ENCODE measurements at regions not wholly inside any gene's neighbourhood (a gene's known extent, or its start where the extent isn't known, plus 50 kb on each side); places are given as distances from the start of the nearest gene placed in this dataset.

DNA sequence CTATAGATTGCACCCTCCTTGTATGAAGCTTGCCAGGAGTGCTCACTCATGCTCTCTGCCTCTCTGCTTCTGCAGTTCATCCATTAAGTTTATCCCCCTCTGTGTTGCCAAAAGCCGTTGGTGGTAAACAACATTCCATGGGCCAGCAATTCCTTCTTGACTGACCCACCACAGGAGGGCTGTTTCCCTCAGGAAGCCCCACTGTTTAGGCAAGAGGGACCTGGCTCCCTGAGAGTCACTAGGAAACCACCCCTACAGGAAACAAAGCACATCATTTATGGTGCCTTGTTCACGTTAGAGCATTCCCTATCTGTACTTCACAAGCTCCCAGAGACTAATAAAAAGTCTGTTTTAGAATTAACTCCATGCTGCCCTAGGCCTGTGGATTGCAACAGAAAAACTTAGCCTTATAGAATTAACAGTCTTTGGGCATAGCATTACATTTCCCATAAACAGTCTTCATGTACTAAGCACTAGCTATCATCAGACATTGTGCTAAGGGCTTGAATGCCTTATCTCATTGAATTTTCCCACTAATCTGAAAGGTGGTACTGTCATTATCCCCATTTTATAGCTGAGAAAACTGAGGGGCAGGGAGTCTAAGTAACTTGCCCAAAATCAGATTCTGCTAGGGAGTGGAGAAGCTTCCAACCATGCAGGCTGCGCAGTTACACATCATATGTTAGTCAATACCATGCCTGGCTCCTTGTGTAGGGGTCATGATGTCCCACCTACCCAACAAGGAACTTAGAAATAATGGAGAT, 149.9 kb downstream of the SHQ1 start:
- DNase-seq (ENCODE audit: low spot score) = no peak

DNA sequence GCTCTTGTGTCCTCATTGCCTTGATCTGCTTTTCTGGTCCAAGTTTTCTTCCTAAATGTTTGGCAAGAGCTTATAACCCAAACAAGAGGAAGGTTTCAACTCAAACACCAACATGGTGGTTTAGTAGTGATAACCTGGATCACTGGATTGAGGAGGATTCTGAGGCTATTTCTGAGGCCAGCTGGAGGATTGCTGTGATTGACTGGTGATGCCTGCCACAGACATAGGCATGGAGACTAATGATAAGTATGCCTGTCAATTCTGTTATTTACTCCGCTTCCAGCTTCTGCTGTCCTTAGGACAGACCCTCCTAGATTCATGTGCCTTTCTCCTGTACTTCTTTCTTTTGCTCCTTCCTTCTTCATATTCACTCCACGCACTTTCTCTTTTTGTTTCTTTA, 150.5 kb downstream of the SHQ1 start:
- DNase-seq (ENCODE audit: low spot score) = no peak

- DNase-seq (ENCODE audit: low spot score) = peak; percentile 6
Observed at GRCh38 chr3:72696815-72697214, 151.4 kb downstream of the SHQ1 start.

- DNase-seq (ENCODE audit: low spot score) = peak; percentile 23
Observed at GRCh38 chr3:72694398-72694797, 153.8 kb downstream of the SHQ1 start.

GRCh38 chr3:72692990-72693389, 155.3 kb downstream of the SHQ1 start:
- DNase-seq (ENCODE audit: low spot score) = no peak

GRCh38 chr3:72690629-72691028, 157.6 kb downstream of the SHQ1 start:
- DNase-seq (ENCODE audit: low spot score) = no peak

DNA sequence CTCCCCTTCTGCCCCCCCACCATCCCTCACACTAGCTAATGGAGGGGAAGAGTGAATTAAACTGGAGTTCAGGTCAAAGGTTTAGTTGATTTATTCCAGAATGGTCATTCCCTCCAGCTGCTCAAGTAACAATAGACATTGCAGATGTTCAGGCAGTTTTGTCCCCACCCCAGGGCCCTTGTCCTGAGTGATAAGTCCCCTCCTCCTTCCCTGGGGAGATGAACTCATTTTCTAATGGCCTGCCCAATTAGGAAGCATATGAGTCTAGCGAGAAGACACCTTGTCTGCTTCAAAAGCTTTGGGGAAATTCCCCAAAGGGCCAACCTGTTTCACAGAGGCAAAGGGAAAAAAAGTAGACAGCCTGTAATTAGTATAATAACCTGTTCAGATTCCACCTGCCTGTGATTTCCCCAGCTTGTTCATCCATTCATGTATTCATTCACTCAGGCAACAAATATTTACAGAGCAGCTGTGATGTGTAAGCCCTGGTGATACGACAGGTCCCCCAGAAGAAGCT, 165.3 kb downstream of the SHQ1 start:
- peak; percentile 34 for DNase-seq (ENCODE audit: low spot score)

- no peak for DNase-seq (ENCODE audit: low spot score)
Observed at GRCh38 chr3:72681598-72681997, 166.6 kb downstream of the SHQ1 start.

DNA sequence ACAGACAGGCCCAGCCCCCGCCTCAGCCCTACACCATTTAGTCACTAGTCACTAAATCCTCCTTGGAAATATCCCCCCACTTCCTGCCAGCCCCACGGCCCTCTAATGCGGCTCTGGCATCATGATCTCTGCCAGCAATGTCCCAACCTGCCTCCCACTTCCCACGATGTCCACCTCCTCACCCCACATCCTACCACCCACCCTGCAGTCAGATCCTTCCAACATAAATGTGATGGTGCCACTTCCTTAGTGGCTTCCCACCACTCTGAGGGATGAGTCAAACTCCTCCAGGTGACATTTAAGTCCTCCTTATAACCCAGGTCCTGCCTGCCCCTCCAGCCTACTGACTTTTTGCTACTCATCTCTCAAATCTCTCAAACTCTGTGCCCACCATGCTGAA, 167.5 kb downstream of the SHQ1 start:
- no peak for DNase-seq (ENCODE audit: low spot score)

DNA sequence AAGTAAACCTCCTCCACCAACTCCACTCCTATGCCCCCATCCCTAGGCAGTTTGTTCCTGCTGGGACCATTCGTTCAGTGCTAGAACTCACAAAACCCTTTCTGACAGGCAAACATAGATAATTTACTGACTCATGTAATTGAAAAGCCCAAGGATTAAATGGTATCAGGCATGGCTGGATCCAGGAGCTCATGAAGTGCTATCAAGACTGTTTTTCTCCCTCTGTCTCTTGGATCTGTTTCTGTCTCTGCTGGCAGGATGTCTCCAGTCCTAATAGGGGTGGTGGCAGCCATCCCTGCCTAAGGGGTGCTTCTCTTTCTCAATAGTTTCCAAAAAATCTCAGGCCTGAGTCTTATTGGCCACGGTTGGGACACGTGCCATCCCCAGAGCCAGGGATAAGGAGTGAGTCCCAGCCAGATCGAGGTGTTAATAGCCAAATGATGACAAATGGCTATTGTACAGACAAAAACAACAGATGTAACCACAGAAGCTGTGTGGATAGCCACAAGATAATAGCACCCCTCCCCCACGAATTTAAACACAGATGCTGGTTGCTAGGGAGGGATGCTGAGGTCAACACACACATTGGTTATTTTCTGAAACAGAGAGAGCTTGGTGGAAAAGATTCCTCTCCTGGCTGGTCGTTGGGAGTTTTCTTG, 168.6 kb downstream of the SHQ1 start:
- peak; percentile 25 for DNase-seq (ENCODE audit: low spot score)

DNA sequence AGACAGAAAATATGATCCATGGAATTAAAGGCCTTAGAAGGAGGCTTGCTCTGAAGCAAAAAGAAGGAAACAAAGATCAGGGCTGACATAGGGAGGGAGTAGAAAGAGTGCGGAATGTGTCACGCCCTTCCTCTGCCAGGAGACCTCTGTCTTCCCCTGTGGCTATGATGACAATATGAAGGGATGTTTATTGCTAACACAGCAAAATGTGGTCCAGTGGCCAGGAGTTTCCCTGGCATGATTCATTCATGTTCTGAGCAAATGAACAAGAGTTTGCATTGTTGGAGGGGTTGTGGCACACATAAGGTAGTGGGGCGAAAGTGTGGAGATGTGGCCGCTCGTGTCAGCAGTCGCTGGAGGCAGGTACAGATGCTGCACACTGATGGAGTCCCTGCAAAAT, 169.4 kb downstream of the SHQ1 start:
- peak; percentile 67 for DNase-seq (ENCODE audit: low spot score)

GRCh38 chr3:72678380-72678779, 169.9 kb downstream of the SHQ1 start:
- no peak for DNase-seq (ENCODE audit: low spot score)

GRCh38 chr3:72675243-72675642, 173.0 kb downstream of the SHQ1 start:
- no peak for DNase-seq (ENCODE audit: low spot score)

- no peak for DNase-seq (ENCODE audit: low spot score)
Observed at GRCh38 chr3:72673011-72673771, 175.1 kb downstream of the SHQ1 start.

- no peak for DNase-seq (ENCODE audit: low spot score)
Observed at GRCh38 chr3:72669224-72669623, 179.0 kb downstream of the SHQ1 start.

DNA sequence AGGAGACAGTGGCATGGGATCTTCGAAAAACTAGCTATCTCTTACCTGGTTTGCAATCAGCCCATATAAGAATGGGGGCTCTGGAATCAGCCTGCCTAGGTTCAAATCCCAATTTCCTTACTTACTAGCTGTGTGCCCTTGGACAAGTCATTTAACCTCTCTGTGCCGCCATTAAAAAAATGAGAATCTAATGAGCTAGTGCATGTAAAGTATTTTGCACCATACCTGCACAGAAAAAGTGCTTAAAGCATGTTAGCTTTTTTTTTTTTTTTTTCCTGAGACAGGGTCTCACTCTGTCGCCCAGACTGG, 181.8 kb downstream of the SHQ1 start:
- no peak for DNase-seq (ENCODE audit: low spot score)

DNA sequence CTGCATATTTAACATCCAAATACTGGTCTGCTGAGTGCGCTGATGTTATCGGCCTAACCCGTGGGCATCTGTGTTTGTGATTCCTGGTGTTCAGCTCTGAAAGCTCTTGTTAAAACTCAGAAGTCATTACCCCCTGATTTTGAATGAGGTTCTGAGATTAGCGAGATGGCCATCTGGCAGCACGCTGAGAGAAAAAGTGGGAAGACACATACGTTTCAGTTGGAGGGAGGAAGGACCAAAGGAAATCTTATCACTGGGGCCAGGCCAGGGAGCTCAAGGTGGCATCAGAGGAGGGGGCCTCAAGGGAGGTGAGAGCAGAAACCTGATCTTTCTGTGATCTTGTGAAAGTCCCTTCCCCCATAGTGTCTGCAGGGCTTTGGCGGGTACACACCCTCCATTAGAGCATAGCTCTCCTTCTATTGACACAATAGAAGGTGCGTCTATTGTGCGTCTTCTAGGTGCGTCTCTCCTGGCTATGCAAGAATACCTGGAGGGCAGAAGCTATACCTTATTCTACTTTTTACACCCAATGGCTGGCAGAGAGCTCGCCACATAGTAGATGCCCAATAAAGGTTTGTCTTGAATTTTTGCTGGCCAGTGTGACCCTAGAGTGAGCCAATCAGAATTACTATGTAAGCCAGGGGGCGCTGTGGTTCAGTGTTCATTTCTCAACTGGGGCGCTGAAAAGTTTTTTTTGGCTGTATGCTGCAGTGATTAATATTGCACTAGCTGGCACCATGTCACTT, 182.4 kb downstream of the SHQ1 start:
- peak; percentile 39 for DNase-seq (ENCODE audit: low spot score)

DNA sequence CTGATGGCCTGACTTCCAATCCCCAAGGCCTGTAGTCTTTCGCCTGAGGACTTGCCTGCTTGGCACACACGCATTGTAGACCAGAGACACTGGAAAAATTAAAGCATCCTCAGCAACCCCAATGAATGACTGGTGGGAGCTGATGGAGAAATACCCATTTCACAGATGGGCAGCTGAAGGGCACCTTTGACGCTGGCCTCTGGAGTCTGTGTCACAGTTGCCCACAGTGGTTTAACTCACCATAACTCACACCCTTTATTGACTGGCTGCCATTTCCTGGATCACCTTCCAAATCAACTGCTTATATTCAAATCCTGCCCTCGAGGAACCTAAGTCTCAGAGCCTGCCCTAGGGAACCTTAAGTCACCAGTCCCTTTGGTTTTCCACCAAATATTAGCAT, 183.1 kb downstream of the SHQ1 start:
- DNase-seq (ENCODE audit: low spot score) = no peak

DNA sequence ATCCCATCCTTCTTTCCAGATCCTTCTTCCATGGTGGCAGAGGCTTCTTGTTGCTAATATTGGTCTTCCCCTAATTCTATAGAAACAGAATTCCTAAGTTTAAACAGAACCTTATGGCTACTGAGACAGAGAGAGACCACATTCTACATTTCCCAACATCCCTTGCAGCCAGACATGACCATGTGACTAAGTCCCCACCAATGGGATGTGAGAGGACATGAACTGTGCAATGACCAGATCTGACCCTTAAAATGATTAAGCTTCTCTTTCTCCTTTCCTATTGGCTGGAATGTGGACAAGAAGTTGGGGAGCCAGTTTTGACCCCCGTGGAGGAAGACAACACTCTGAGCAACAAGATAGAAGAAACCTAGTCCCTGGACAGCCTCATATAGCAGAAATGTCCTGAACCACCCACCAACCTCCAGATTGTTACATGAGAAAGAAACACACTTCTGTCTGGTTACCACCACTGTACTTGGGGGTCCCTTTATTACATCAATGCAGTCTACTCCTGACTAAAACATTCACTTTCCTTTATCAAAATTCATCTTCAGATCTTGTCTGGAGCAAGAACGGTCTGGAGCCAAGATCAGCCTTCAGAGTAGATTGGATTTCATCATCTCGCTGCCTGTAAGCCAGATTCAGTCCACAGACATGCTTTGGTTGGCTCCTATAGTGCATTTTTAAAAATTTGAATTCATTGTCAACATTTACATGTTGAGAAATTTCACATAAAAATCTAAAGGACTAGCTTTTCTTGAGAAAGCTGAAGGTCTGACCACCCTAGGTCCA, 183.9 kb downstream of the SHQ1 start:
- no peak for DNase-seq (ENCODE audit: low spot score)

GRCh38 chr3:72663429-72663828, 184.8 kb downstream of the SHQ1 start:
- DNase-seq (ENCODE audit: low spot score) = no peak

- DNase-seq (ENCODE audit: low spot score) = peak; percentile 86
Observed at GRCh38 chr3:72661115-72661457, 187.2 kb downstream of the SHQ1 start.
